ENCODE measurements at regions not wholly inside any gene's neighbourhood (a gene's known extent, or its start where the extent isn't known, plus 50 kb on each side); places are given as distances from the start of the nearest gene placed in this dataset.

DNA sequence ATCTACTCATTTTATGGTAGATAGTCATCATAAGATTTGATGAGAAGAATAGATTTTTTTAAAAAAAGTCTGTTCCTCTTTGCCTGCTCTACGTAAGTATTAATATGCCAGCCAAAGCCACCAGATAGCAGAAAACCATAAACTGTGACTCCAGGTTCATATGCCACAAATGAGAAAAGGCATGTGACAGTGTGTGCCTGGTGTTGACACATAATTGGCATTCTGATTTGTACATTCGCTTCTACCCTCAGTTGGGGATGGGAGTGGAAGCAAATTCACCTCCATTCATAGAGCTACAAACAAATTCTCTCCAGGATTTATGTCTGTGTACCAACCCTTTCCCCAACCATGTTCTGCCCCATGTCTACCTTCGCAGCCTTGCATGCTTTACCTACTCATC, 391.6 kb downstream of the PMP22 start:
- Histone ChIP-seq H3K27me3 (ENCODE audit: control insufficient read depth in 2 of 2, insufficient read depth in 2 of 2, low read length in 2 of 2) (no peaks in the 10 kb centered on the region), H3K79me2 (ENCODE audit: control insufficient read depth, insufficient read depth, low read length) (no peaks in the 10 kb centered on the region), H3K9me1 (ENCODE audit: control insufficient read depth, insufficient read depth, low read length) (no peaks in the 10 kb centered on the region), H3K9me3 (replicated peaks; ENCODE audit: control insufficient read depth, insufficient read depth, low read depth, low read length) (no peaks in the 10 kb centered on the region), H3K27ac (ENCODE audit: extremely low read depth, low read depth, low read length) (no peak overlapping the region), H2AFZ (ENCODE audit: low read depth, low read length) (no peak overlapping the region), H3K4me3 (no peak overlapping the region), H3K4me1 (replicated peaks in 1 of 2; ENCODE audit: control insufficient read depth in 2 of 2, insufficient read depth in 2 of 2, low read length in 2 of 2) (no peaks in the 10 kb centered on the region), H3K4me2 (ENCODE audit: insufficient read depth, low read length) (no peak overlapping the region), H4K20me1 (replicated peaks; ENCODE audit: control insufficient read depth, insufficient read depth, low read length) (no peaks in the 10 kb centered on the region), H3K36me3 (ENCODE audit: control insufficient read depth, insufficient read depth, low read length) (no peaks in the 10 kb centered on the region), H3K9ac (ENCODE audit: insufficient read depth in 1 of 2, low read depth in 2 of 2, low read length in 2 of 2) (no peak overlapping the region)
- ChIA-PET POLR2A (no interaction called here), CTCF (ENCODE audit: low intra/inter-chr PET ratio) (no interaction called here)
- 0% methylated on average over 3 of the region's 3 CpGs for WGBS (ENCODE audit: insufficient coverage, low coverage, missing lambda C conversion rate)
- TF ChIP-seq ZZZ3 (IDR thresholded peaks at IDR 0.05) (no peak), SIRT6 (IDR thresholded peaks at IDR 0.05; ENCODE audit: low read depth, low read length) (no peak), CBX2 (IDR thresholded peaks at IDR 0.05; ENCODE audit: insufficient read depth, low read length, poor library complexity, severe bottlenecking) (no peak), ZNF184 (CRISPR knock-in tag; IDR thresholded peaks at IDR 0.05) (no peak), STAT5B (CRISPR knock-in tag; IDR thresholded peaks at IDR 0.05) (no peak)
- TF ChIP-seq, protein P1, sequence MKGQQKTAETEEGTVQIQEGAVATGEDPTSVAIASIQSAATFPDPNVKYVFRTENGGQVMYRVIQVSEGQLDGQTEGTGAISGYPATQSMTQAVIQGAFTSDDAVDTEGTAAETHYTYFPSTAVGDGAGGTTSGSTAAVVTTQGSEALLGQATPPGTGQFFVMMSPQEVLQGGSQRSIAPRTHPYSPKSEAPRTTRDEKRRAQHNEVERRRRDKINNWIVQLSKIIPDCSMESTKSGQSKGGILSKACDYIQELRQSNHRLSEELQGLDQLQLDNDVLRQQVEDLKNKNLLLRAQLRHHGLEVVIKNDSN (CRISPR knock-in tag; IDR thresholded peaks at IDR 0.05) = no peak
- in situ Hi-C loops (cut with MboI) (no loop called here), intact Hi-C loops (cut with micrococcal nuclease) (no loop called here)
- BruUV-seq (replicated peaks) = no TSS peak
- ATAC-seq (no peak), DNase-seq (ENCODE audit: extremely low read depth in 1 of 4, low spot score in 3 of 4) (no peak), FAIRE-seq (no peak)

DNA sequence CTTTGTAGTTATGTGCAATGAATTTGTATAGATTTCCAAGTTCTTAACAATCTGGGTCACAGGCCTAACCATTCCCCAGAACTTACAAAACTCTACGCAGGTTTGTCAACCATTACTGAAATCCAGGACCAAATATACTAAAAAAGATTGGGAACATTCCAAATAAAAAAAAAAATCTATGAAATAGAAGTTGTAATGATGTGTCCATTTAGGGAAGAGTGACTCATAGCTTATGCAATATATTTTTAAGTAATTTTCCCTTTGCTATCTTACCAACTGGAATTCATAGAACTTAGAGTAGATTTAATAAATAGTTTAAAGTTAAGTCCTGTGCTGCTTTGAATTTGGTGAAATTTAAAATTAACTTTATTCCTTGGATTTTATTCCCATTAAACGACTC, 393.2 kb downstream of the PMP22 start:
- Histone ChIP-seq H3K27ac (ENCODE audit: extremely low read depth, low read depth, low read length) (no peak overlapping the region), H3K79me2 (ENCODE audit: control insufficient read depth, insufficient read depth, low read length) (no peaks in the 10 kb centered on the region), H3K36me3 (ENCODE audit: control insufficient read depth, insufficient read depth, low read length) (no peaks in the 10 kb centered on the region), H3K4me3 (no peak overlapping the region), H3K4me1 (replicated peaks in 1 of 2; ENCODE audit: control insufficient read depth in 2 of 2, insufficient read depth in 2 of 2, low read length in 2 of 2) (no peaks in the 10 kb centered on the region), H3K9ac (ENCODE audit: insufficient read depth in 1 of 2, low read depth in 2 of 2, low read length in 2 of 2) (no peak overlapping the region), H3K27me3 (ENCODE audit: control insufficient read depth in 2 of 2, insufficient read depth in 2 of 2, low read length in 2 of 2) (no peaks in the 10 kb centered on the region), H3K4me2 (ENCODE audit: insufficient read depth, low read length) (no peak overlapping the region), H3K9me3 (replicated peaks; ENCODE audit: control insufficient read depth, insufficient read depth, low read depth, low read length) (no peaks in the 10 kb centered on the region), H4K20me1 (replicated peaks; ENCODE audit: control insufficient read depth, insufficient read depth, low read length) (no peaks in the 10 kb centered on the region), H2AFZ (ENCODE audit: low read depth, low read length) (no peak overlapping the region), H3K9me1 (ENCODE audit: control insufficient read depth, insufficient read depth, low read length) (no peaks in the 10 kb centered on the region)
- ATAC-seq (no peak), DNase-seq (ENCODE audit: extremely low read depth in 1 of 4, low spot score in 3 of 4) (no peak), FAIRE-seq (no peak)
- CTCF ChIA-PET (ENCODE audit: low intra/inter-chr PET ratio) = no interaction called here
- POLR2A ChIA-PET = no interaction called here
- 0% methylated on average over 2 of the region's 2 CpGs for WGBS (ENCODE audit: insufficient coverage, low coverage, missing lambda C conversion rate)
- intact Hi-C loops (cut with micrococcal nuclease) = no loop called here
- in situ Hi-C loops (cut with MboI) = no loop called here
- BruUV-seq (replicated peaks) = no TSS peak
- TF ChIP-seq, protein P2, sequence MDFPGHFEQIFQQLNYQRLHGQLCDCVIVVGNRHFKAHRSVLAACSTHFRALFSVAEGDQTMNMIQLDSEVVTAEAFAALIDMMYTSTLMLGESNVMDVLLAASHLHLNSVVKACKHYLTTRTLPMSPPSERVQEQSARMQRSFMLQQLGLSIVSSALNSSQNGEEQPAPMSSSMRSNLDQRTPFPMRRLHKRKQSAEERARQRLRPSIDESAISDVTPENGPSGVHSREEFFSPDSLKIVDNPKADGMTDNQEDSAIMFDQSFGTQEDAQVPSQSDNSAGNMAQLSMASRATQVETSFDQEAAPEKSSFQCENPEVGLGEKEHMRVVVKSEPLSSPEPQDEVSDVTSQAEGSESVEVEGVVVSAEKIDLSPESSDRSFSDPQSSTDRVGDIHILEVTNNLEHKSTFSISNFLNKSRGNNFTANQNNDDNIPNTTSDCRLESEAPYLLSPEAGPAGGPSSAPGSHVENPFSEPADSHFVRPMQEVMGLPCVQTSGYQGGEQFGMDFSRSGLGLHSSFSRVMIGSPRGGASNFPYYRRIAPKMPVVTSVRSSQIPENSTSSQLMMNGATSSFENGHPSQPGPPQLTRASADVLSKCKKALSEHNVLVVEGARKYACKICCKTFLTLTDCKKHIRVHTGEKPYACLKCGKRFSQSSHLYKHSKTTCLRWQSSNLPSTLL (IDR thresholded peaks at IDR 0.05) = no peak
- TF ChIP-seq, protein P3, sequence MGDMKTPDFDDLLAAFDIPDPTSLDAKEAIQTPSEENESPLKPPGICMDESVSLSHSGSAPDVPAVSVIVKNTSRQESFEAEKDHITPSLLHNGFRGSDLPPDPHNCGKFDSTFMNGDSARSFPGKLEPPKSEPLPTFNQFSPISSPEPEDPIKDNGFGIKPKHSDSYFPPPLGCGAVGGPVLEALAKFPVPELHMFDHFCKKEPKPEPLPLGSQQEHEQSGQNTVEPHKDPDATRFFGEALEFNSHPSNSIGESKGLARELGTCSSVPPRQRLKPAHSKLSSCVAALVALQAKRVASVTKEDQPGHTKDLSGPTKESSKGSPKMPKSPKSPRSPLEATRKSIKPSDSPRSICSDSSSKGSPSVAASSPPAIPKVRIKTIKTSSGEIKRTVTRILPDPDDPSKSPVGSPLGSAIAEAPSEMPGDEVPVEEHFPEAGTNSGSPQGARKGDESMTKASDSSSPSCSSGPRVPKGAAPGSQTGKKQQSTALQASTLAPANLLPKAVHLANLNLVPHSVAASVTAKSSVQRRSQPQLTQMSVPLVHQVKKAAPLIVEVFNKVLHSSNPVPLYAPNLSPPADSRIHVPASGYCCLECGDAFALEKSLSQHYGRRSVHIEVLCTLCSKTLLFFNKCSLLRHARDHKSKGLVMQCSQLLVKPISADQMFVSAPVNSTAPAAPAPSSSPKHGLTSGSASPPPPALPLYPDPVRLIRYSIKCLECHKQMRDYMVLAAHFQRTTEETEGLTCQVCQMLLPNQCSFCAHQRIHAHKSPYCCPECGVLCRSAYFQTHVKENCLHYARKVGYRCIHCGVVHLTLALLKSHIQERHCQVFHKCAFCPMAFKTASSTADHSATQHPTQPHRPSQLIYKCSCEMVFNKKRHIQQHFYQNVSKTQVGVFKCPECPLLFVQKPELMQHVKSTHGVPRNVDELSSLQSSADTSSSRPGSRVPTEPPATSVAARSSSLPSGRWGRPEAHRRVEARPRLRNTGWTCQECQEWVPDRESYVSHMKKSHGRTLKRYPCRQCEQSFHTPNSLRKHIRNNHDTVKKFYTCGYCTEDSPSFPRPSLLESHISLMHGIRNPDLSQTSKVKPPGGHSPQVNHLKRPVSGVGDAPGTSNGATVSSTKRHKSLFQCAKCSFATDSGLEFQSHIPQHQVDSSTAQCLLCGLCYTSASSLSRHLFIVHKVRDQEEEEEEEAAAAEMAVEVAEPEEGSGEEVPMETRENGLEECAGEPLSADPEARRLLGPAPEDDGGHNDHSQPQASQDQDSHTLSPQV (IDR thresholded peaks at IDR 0.05) = no peak
